ENCODE measurements at regions not wholly inside any gene's neighbourhood (a gene's known extent, or its start where the extent isn't known, plus 50 kb on each side); places are given as distances from the start of the nearest gene placed in this dataset.

DNA sequence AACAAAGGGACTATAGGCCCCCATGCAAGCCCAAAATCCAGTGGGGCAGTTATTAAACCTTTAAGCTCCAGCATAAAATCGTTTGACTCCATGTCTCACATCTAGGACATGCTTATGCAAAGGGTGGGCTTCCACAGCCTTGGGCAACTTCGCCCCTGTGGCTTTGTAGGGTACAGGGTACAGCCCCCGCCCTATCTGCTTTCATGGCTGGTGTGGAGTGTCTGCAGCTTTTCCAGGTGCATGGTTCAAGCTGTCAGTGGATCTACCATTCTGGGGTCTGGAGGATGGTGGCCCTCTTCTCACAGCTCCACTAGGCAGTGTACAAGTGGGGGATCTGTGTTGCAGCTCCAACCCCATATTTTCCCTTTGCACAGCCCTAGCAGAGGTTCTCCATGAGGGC, 559.8 kb upstream of the TECRL start:
- DNase-seq (ENCODE audit: low read depth, low spot score), result no peak
- H3K4me3 ChIP-seq (ENCODE audit: low read depth, low read length), result no peak overlapping the region
- TF ChIP-seq, protein P1, sequence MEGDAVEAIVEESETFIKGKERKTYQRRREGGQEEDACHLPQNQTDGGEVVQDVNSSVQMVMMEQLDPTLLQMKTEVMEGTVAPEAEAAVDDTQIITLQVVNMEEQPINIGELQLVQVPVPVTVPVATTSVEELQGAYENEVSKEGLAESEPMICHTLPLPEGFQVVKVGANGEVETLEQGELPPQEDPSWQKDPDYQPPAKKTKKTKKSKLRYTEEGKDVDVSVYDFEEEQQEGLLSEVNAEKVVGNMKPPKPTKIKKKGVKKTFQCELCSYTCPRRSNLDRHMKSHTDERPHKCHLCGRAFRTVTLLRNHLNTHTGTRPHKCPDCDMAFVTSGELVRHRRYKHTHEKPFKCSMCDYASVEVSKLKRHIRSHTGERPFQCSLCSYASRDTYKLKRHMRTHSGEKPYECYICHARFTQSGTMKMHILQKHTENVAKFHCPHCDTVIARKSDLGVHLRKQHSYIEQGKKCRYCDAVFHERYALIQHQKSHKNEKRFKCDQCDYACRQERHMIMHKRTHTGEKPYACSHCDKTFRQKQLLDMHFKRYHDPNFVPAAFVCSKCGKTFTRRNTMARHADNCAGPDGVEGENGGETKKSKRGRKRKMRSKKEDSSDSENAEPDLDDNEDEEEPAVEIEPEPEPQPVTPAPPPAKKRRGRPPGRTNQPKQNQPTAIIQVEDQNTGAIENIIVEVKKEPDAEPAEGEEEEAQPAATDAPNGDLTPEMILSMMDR (IDR thresholded peaks at IDR 0.05; ENCODE audit: low read depth, low read length), result no peak
- in situ Hi-C loops (cut with HindIII; ENCODE audit: low sequenced_read_pairs), result no loop called here

DNA sequence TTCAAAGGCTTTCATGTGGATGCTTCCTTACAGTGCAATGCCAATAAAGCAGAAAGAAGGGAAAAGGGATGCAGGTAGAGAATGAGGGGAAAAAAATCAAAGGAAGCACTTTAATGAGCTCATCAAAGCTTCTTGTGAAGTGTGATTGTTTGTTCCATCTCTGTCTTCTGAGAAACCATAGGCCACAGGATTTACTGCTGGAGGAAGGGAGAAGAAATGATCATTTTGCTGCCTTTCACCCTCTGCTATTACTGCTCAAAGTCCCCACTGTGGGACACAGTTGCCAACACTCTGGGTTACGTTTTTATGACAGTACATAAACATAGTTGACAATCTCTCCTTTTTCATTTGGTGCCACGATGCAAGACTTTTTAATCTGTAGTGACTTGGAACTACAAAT, 558.0 kb upstream of the TECRL start:
- in situ Hi-C loops (cut with HindIII; ENCODE audit: low sequenced_read_pairs), result no loop called here
- H3K4me3 ChIP-seq (ENCODE audit: low read depth, low read length), result no peak overlapping the region
- DNase-seq (ENCODE audit: low read depth, low spot score), result no peak
- TF ChIP-seq, protein P1 (IDR thresholded peaks at IDR 0.05; ENCODE audit: low read depth, low read length), result no peak

- no peak overlapping the region for H3K4me3 ChIP-seq (ENCODE audit: low read depth, low read length)
- in situ Hi-C loops (cut with HindIII; ENCODE audit: low sequenced_read_pairs), result no loop called here
- no peak for DNase-seq (ENCODE audit: low read depth, low spot score)
- TF ChIP-seq, protein P1 (IDR thresholded peaks at IDR 0.05; ENCODE audit: low read depth, low read length), result no peak
Measured at GRCh38 chr4:64960516-64960915, 551.3 kb upstream of the TECRL start.

DNA sequence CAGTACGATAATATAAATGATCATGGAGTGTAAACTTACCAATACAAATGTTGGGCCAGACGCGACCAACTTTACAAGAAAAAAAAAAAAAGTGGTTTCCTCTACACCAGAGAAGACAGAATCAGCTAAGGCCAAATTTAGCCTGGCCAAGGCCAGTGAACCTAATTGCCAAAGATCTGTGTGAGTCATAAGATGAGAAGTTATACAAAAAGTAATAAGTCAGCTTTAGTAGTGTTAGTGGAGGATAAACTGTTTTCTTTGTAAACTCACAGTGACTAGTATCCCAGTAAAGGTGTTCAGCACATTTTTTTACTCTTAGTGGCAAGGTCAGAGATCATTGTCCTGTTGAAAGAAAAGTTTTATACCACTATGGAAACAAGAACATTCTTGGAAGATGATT, 531.4 kb upstream of the TECRL start:
- in situ Hi-C loops (cut with HindIII; ENCODE audit: low sequenced_read_pairs), result no loop called here
- TF ChIP-seq, protein P1 (IDR thresholded peaks at IDR 0.05; ENCODE audit: low read depth, low read length), result no peak
- no peak overlapping the region for H3K4me3 ChIP-seq (ENCODE audit: low read depth, low read length)
- DNase-seq (ENCODE audit: low read depth, low spot score), result peak; percentile 84

GRCh38 chr4:64935469-64936001, 526.3 kb upstream of the TECRL start:
- in situ Hi-C loops (cut with HindIII; ENCODE audit: low sequenced_read_pairs), result no loop called here
- TF ChIP-seq, protein P1 (IDR thresholded peaks at IDR 0.05; ENCODE audit: low read depth, low read length), result no peak
- no peak for DNase-seq (ENCODE audit: low read depth, low spot score)
- no peak overlapping the region for H3K4me3 ChIP-seq (ENCODE audit: low read depth, low read length)

- H3K4me3 ChIP-seq (ENCODE audit: low read depth, low read length), result no peak overlapping the region
- TF ChIP-seq, protein P1 (IDR thresholded peaks at IDR 0.05; ENCODE audit: low read depth, low read length), result no peak
- DNase-seq (ENCODE audit: low read depth, low spot score), result no peak
- in situ Hi-C loops (cut with HindIII; ENCODE audit: low sequenced_read_pairs), result no loop called here
Measured at GRCh38 chr4:64911846-64912245, 502.6 kb upstream of the TECRL start.

DNA sequence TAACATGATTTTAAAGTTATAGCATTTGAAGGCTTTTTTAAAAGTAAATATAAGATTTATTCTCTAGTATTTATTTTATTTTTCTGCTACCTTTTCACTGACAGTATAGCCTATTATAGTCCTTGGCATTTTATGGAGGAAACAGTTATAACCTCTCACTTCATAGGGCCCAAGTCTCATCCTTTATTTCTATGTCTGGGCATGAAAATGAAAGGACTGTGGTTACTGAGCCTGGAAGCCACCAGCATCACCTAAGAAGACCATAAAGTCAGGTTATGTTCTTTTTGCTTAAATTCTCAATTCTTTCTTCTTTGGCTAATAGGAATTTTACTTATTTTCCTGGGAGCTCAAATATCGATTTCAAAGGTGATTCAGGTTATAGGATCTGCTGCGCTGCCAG, 494.7 kb upstream of the TECRL start:
- in situ Hi-C loops (cut with HindIII; ENCODE audit: low sequenced_read_pairs), result no loop called here
- TF ChIP-seq, protein P1 (IDR thresholded peaks at IDR 0.05; ENCODE audit: low read depth, low read length), result no peak
- no peak for DNase-seq (ENCODE audit: low read depth, low spot score)
- no peak overlapping the region for H3K4me3 ChIP-seq (ENCODE audit: low read depth, low read length)
